HG02852 (cell line): ENCODE measurements at regions not wholly inside any gene's neighbourhood (a gene's known extent, or its start where the extent isn't known, plus 50 kb on each side); places are given as distances from the start of the nearest gene placed in this dataset.

ENCODE experiments used
- ATAC-seq: cut with Tn5 transposase; IDR thresholded peaks from one replicate; pipeline ENCODE4 v1.9.1; 2021; ENCODE audit warnings: mild to moderate bottlenecking, moderate library complexity; ENCODE audit not compliant: unreplicated experiment

GRCh38 chr18:55064073-55064472 lies 104.8 kb upstream of the CCDC68 start:
- no peak for ATAC-seq

GRCh38 chr18:55054021-55054990 lies 95.0 kb upstream of the CCDC68 start:
- no peak for ATAC-seq

- ATAC-seq = no peak
These were observed 89.6 kb upstream of the CCDC68 start for GRCh38 chr18:55048892-55049291.

DNA sequence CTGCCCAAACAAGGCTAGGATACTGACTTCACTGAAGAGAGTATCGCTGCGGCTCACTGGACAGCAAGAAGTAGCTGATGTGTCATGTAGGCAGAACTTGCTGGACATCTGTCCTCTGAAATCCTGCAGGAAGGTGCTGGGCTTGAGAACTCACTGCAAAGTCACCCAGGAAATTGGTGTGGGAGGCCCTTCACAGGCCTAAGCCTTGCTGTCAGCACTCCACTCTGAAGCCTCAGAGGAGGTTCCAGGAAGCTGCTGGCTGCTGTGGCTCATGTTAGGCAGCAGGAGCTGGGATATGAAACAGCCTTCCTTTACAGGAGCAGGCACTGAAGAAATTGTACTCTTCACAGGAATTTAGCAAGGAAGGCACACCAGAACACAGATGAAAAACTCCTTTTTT lies 88.3 kb upstream of the CCDC68 start:
- no peak for ATAC-seq

GRCh38 chr18:55041366-55041765 lies 82.1 kb upstream of the CCDC68 start:
- ATAC-seq = no peak

GRCh38 chr18:55038162-55038561 lies 78.9 kb upstream of the CCDC68 start:
- no peak for ATAC-seq

GRCh38 chr18:55034742-55035141 lies 75.5 kb upstream of the CCDC68 start:
- ATAC-seq = no peak

DNA sequence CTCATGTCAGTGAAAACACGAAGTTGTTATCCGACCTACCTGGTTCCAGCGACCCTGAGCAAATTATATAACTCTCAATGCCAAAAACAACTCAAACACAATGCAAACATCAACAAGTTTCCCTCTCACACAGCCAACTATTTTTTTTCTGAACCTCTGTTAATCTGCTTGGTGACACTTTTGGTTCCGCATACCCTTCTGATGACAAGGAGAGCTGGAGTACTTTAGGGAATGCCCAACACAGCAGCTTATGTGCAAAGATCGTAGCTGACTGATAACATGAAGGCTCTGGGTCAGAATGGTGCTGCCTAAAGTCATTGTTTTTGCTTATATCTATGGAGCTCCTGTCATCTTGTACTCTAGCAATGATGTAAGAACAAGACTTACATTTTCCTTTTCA lies 72.7 kb upstream of the CCDC68 start:
- ATAC-seq = peak; percentile 75

DNA sequence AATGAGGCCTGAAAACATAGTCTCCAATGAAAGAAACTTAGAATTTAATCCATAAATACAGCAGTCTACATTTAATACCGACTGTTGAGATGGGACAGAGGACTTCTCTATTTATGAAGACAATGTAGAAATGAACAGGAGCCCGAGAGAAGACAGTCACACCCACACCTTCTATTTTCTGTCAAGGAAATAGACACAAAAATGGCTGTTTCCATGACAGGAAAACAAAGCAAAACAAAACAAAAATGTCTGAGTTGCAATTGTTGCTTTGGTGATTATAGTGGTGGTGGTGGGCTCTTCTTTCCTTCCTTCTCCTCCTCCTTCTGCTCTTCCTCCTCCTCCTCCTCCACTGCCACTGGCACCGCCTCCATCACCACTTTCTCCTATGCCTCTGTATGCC lies 72.3 kb upstream of the CCDC68 start:
- peak; percentile 40 for ATAC-seq

GRCh38 chr18:55031164-55031563 lies 71.9 kb upstream of the CCDC68 start:
- ATAC-seq = no peak

- no peak for ATAC-seq
These were observed 65.3 kb upstream of the CCDC68 start for GRCh38 chr18:55024564-55024963.

DNA sequence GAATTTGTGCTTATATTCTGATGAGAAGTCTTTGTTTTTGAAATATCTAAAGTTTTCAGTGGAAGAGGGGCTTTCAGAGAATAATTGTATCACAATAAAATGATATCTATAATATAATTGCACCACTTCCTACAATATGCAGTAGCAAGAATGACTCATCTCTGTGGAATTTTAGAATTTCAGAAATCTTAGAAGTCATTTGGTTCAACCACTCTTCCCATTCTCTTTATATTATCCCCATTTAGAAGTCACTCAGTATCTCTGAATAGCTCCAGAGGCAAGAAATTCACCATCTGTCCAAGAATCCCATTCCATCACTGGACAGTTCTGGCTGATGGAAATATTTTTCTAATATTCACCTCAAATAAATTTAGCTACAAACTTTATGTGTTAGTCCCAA lies 59.3 kb upstream of the CCDC68 start:
- ATAC-seq = no peak

DNA sequence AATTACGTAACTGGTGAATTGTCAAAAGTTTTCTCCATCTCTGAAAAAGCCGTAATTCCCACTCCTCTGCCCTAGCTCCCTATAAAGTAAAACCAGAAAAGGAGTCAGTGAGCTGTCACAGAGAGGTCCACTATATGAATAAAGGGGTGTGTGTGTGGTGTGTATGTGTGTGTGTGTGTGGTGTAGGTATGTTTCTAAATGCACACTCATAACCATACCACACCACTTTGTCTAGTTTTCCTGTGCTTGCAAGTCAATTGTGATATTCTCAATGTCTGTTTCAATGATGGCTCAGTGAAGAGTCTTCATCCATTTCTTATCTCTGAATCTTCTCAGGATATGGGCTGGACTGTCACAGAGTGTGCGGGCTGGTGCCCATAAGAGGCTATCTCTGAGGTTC lies 54.8 kb upstream of the CCDC68 start:
- ATAC-seq = no peak

DNA sequence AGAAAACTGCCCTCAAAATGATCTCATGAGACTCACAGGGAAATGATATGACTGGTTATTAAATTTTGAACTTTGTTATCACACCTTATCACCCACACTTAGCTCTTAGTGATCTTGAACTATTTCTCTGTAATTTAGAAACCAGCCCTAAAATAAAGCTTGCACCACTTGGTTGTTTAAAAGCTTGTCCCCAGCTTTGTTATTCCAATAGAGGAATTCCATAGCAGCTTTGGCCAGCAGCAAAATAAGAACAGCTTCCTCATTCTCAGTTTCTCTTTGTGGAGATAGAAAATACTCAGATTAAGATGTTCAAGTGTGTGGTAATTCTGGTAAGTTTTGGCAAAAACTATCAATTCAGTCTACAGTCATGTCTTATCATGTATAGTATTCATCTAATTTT lies 54.4 kb upstream of the CCDC68 start:
- no peak for ATAC-seq

DNA sequence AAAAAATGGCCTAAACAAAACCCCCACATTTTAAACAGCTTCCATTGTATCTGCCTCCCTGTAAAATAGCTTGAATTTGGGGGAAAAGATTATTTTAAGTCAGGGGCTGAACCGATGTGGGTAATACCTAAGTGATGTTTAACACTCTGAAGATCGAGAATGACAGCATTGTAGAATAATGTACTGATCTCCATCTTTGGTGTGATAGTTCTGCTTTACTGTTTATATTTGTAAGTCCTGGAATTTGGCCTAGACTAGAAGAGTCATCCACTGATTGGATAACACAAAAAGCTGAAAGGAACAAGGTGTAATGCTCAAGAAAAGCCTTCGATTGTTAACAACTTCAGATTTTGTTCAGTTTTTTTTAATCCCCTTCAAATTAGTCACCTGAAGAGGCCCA lies 53.8 kb upstream of the CCDC68 start:
- ATAC-seq = no peak

DNA sequence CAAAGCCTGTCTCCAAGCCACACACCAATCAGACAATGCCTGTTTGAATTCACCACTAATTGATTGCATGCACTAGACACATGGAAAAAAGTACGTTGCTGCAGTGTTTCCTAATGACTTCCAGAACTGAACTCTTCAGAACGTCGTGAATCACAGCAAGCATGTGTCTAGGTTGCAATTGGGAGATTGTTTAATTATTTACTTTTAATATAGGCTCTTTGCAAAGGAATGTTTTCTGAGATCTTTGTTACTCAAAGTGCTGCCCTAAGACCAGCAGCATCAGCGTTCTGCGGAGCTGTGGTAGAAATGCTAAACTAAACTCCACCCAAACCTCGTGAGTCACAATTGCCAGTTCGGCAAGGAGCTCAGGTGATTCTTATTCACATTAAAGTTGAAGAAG lies 52.7 kb upstream of the CCDC68 start:
- no peak for ATAC-seq
